ENCODE measurements at regions not wholly inside any gene's neighbourhood (a gene's known extent, or its start where the extent isn't known, plus 50 kb on each side); places are given as distances from the start of the nearest gene placed in this dataset.

GRCh38 chr4:43316813-43317212 lies 424.3 kb downstream of the GRXCR1 start:
- ATAC-seq (ENCODE audit: low FRiP score) (no peak), DNase-seq (no peak)
- H3K27ac ChIP-seq (ENCODE audit: low read depth in 1 of 2, low read length in 2 of 2): no peak overlapping the region
- H3K4me3 ChIP-seq (ENCODE audit: low read length in 2 of 2): no peak overlapping the region
- no peaks in the 10 kb centered on the region for H3K27me3 ChIP-seq (ENCODE audit: control insufficient read depth in 1 of 2, insufficient read depth in 2 of 2, low read length in 1 of 2)
- no peaks in the 10 kb centered on the region for H3K36me3 ChIP-seq (ENCODE audit: control insufficient read depth in 1 of 2, insufficient read depth in 2 of 2, low read length in 1 of 2)
- H3K4me1 ChIP-seq (ENCODE audit: control insufficient read depth in 1 of 2, insufficient read depth in 2 of 2, low read length in 2 of 2): no peaks in the 10 kb centered on the region
- peaks cover 2% of the 10 kb centered on the region for H3K9me3 ChIP-seq (ENCODE audit: control insufficient read depth, low read length)
- intact Hi-C loops (cut with DNase I): no loop called here
- WGBS, 2 donors: 46 to 50% methylated on average over 1 of the region's 1 CpG

GRCh38 chr4:43325220-43325967 lies 432.9 kb downstream of the GRXCR1 start:
- DNase-seq (no peak), ATAC-seq (ENCODE audit: low FRiP score) (no peak)
- no peaks in the 10 kb centered on the region for H3K27me3 ChIP-seq (ENCODE audit: control insufficient read depth in 1 of 2, insufficient read depth in 2 of 2, low read length in 1 of 2)
- no peaks in the 10 kb centered on the region for H3K4me1 ChIP-seq (ENCODE audit: control insufficient read depth in 1 of 2, insufficient read depth in 2 of 2, low read length in 2 of 2)
- H3K9me3 ChIP-seq (ENCODE audit: control insufficient read depth, low read length): no peaks in the 10 kb centered on the region
- intact Hi-C loops (cut with DNase I): no loop called here
- H3K36me3 ChIP-seq (ENCODE audit: control insufficient read depth in 1 of 2, insufficient read depth in 2 of 2, low read length in 1 of 2): no peaks in the 10 kb centered on the region
- no peak overlapping the region for H3K27ac ChIP-seq (ENCODE audit: low read depth in 1 of 2, low read length in 2 of 2)
- 32 to 33% methylated on average over 4 of the region's 4 CpGs for WGBS, 2 donors
- H3K4me3 ChIP-seq (ENCODE audit: low read length in 2 of 2): no peak overlapping the region

GRCh38 chr4:43330288-43330687 lies 437.8 kb downstream of the GRXCR1 start:
- intact Hi-C loops (cut with DNase I): no loop called here
- Histone ChIP-seq H3K9me3 (ENCODE audit: control insufficient read depth, low read length) (no peaks in the 10 kb centered on the region), H3K27me3 (ENCODE audit: control insufficient read depth in 1 of 2, insufficient read depth in 2 of 2, low read length in 1 of 2) (no peaks in the 10 kb centered on the region), H3K4me1 (ENCODE audit: control insufficient read depth in 1 of 2, insufficient read depth in 2 of 2, low read length in 2 of 2) (no peaks in the 10 kb centered on the region), H3K27ac (ENCODE audit: low read depth in 1 of 2, low read length in 2 of 2) (no peak overlapping the region), H3K4me3 (ENCODE audit: low read length in 2 of 2) (no peak overlapping the region), H3K36me3 (ENCODE audit: control insufficient read depth in 1 of 2, insufficient read depth in 2 of 2, low read length in 1 of 2) (no peaks in the 10 kb centered on the region)
- ATAC-seq (ENCODE audit: low FRiP score): no peak
- no peak for DNase-seq
- WGBS, 2 donors: 94 to 96% methylated on average over 1 of the region's 1 CpG

- intact Hi-C loops (cut with DNase I): no loop called here
- Histone ChIP-seq H3K27me3 (ENCODE audit: control insufficient read depth in 1 of 2, insufficient read depth in 2 of 2, low read length in 1 of 2) (no peaks in the 10 kb centered on the region), H3K4me3 (ENCODE audit: low read length in 2 of 2) (no peak overlapping the region), H3K36me3 (ENCODE audit: control insufficient read depth in 1 of 2, insufficient read depth in 2 of 2, low read length in 1 of 2) (no peaks in the 10 kb centered on the region), H3K4me1 (ENCODE audit: control insufficient read depth in 1 of 2, insufficient read depth in 2 of 2, low read length in 2 of 2) (no peaks in the 10 kb centered on the region), H3K27ac (ENCODE audit: low read depth in 1 of 2, low read length in 2 of 2) (no peak overlapping the region), H3K9me3 (ENCODE audit: control insufficient read depth, low read length) (no peaks in the 10 kb centered on the region)
- ATAC-seq (ENCODE audit: low FRiP score): no peak
- DNase-seq: no peak
- 93 to 97% methylated on average over 1 of the region's 1 CpG for WGBS, 2 donors
Observed at GRCh38 chr4:43331226-43332051, 438.9 kb downstream of the GRXCR1 start.

GRCh38 chr4:43332052-43332425 lies 439.5 kb downstream of the GRXCR1 start:
- Histone ChIP-seq H3K27ac (ENCODE audit: low read depth in 1 of 2, low read length in 2 of 2) (no peak overlapping the region), H3K27me3 (ENCODE audit: control insufficient read depth in 1 of 2, insufficient read depth in 2 of 2, low read length in 1 of 2) (no peaks in the 10 kb centered on the region), H3K36me3 (ENCODE audit: control insufficient read depth in 1 of 2, insufficient read depth in 2 of 2, low read length in 1 of 2) (no peaks in the 10 kb centered on the region), H3K4me3 (ENCODE audit: low read length in 2 of 2) (no peak overlapping the region), H3K4me1 (ENCODE audit: control insufficient read depth in 1 of 2, insufficient read depth in 2 of 2, low read length in 2 of 2) (no peaks in the 10 kb centered on the region), H3K9me3 (ENCODE audit: control insufficient read depth, low read length) (no peaks in the 10 kb centered on the region)
- intact Hi-C loops (cut with DNase I): no loop called here
- ATAC-seq (ENCODE audit: low FRiP score) (no peak), DNase-seq (no peak)

GRCh38 chr4:43337707-43338106 lies 445.2 kb downstream of the GRXCR1 start:
- no peak overlapping the region for H3K4me3 ChIP-seq (ENCODE audit: low read length in 2 of 2)
- intact Hi-C loops (cut with DNase I): no loop called here
- H3K27ac ChIP-seq (ENCODE audit: low read depth in 1 of 2, low read length in 2 of 2): no peak overlapping the region
- H3K36me3 ChIP-seq (ENCODE audit: control insufficient read depth in 1 of 2, insufficient read depth in 2 of 2, low read length in 1 of 2): no peaks in the 10 kb centered on the region
- ATAC-seq (ENCODE audit: low FRiP score): no peak
- DNase-seq: no peak
- no peaks in the 10 kb centered on the region for H3K27me3 ChIP-seq (ENCODE audit: control insufficient read depth in 1 of 2, insufficient read depth in 2 of 2, low read length in 1 of 2)
- no peaks in the 10 kb centered on the region for H3K9me3 ChIP-seq (ENCODE audit: control insufficient read depth, low read length)
- no peaks in the 10 kb centered on the region for H3K4me1 ChIP-seq (ENCODE audit: control insufficient read depth in 1 of 2, insufficient read depth in 2 of 2, low read length in 2 of 2)

- intact Hi-C loops (cut with DNase I): no loop called here
- no peak for DNase-seq
- no peak overlapping the region for H3K4me3 ChIP-seq (ENCODE audit: low read length in 2 of 2)
Observed at GRCh38 chr4:43339435-43339834, 446.9 kb downstream of the GRXCR1 start.

GRCh38 chr4:43341741-43342140 lies 449.2 kb downstream of the GRXCR1 start:
- WGBS, 2 donors: 14 to 16% methylated on average over 2 of the region's 2 CpGs
- no peaks in the 10 kb centered on the region for H3K4me1 ChIP-seq (ENCODE audit: control insufficient read depth in 1 of 2, insufficient read depth in 2 of 2, low read length in 2 of 2)
- no peak overlapping the region for H3K4me3 ChIP-seq (ENCODE audit: low read length in 2 of 2)
- DNase-seq: no peak
- ATAC-seq (ENCODE audit: low FRiP score): no peak
- no peaks in the 10 kb centered on the region for H3K36me3 ChIP-seq (ENCODE audit: control insufficient read depth in 1 of 2, insufficient read depth in 2 of 2, low read length in 1 of 2)
- intact Hi-C loops (cut with DNase I): no loop called here
- no peak overlapping the region for H3K27ac ChIP-seq (ENCODE audit: low read depth in 1 of 2, low read length in 2 of 2)
- no peaks in the 10 kb centered on the region for H3K27me3 ChIP-seq (ENCODE audit: control insufficient read depth in 1 of 2, insufficient read depth in 2 of 2, low read length in 1 of 2)
- no peaks in the 10 kb centered on the region for H3K9me3 ChIP-seq (ENCODE audit: control insufficient read depth, low read length)

More at GRCh38 chr4:43339435-43339834, 446.9 kb downstream of the GRXCR1 start:
- Histone ChIP-seq H3K36me3 (ENCODE audit: control insufficient read depth in 1 of 2, insufficient read depth in 2 of 2, low read length in 1 of 2) (no peaks in the 10 kb centered on the region), H3K27ac (ENCODE audit: low read depth in 1 of 2, low read length in 2 of 2) (no peak overlapping the region), H3K27me3 (ENCODE audit: control insufficient read depth in 1 of 2, insufficient read depth in 2 of 2, low read length in 1 of 2) (no peaks in the 10 kb centered on the region), H3K4me1 (ENCODE audit: control insufficient read depth in 1 of 2, insufficient read depth in 2 of 2, low read length in 2 of 2) (no peaks in the 10 kb centered on the region), H3K9me3 (ENCODE audit: control insufficient read depth, low read length) (no peaks in the 10 kb centered on the region)
- no peak for ATAC-seq (ENCODE audit: low FRiP score)

- H3K36me3 ChIP-seq (ENCODE audit: control insufficient read depth in 1 of 2, insufficient read depth in 2 of 2, low read length in 1 of 2): no peaks in the 10 kb centered on the region
- no peaks in the 10 kb centered on the region for H3K9me3 ChIP-seq (ENCODE audit: control insufficient read depth, low read length)
- H3K4me3 ChIP-seq (ENCODE audit: low read length in 2 of 2): no peak overlapping the region
- H3K4me1 ChIP-seq (ENCODE audit: control insufficient read depth in 1 of 2, insufficient read depth in 2 of 2, low read length in 2 of 2): no peaks in the 10 kb centered on the region
- no peak overlapping the region for H3K27ac ChIP-seq (ENCODE audit: low read depth in 1 of 2, low read length in 2 of 2)
- no peaks in the 10 kb centered on the region for H3K27me3 ChIP-seq (ENCODE audit: control insufficient read depth in 1 of 2, insufficient read depth in 2 of 2, low read length in 1 of 2)
- DNase-seq: no peak
- ATAC-seq (ENCODE audit: low FRiP score): no peak
- intact Hi-C loops (cut with DNase I): no loop called here
Observed at GRCh38 chr4:43343298-43343697, 450.8 kb downstream of the GRXCR1 start.

Measured in aorta (tissue), 5 donors.